ENCODE measurements at regions not wholly inside any gene's neighbourhood (a gene's known extent, or its start where the extent isn't known, plus 50 kb on each side); places are given as distances from the start of the nearest gene placed in this dataset.

DNA sequence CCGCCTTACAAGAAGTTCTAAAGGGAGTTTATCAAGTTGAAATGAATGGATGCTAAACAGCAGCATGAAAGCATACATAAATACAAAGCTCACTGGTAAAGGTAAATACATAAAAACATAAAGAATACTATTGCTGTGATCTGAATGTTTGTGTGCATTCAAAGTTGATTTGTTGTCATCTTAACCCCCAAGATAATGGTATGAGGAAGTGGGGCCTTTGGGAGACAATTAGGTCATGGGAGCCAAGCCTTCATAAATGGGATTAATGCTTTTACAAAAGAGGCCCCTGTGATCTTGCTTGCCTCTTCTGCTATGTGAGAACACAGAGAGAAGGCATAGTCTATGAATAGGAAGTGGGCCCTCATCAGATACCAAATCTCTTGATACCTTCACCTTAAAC lies 209.0 kb upstream of the SAMSN1 start (continued):
- TF ChIP-seq, protein P1, sequence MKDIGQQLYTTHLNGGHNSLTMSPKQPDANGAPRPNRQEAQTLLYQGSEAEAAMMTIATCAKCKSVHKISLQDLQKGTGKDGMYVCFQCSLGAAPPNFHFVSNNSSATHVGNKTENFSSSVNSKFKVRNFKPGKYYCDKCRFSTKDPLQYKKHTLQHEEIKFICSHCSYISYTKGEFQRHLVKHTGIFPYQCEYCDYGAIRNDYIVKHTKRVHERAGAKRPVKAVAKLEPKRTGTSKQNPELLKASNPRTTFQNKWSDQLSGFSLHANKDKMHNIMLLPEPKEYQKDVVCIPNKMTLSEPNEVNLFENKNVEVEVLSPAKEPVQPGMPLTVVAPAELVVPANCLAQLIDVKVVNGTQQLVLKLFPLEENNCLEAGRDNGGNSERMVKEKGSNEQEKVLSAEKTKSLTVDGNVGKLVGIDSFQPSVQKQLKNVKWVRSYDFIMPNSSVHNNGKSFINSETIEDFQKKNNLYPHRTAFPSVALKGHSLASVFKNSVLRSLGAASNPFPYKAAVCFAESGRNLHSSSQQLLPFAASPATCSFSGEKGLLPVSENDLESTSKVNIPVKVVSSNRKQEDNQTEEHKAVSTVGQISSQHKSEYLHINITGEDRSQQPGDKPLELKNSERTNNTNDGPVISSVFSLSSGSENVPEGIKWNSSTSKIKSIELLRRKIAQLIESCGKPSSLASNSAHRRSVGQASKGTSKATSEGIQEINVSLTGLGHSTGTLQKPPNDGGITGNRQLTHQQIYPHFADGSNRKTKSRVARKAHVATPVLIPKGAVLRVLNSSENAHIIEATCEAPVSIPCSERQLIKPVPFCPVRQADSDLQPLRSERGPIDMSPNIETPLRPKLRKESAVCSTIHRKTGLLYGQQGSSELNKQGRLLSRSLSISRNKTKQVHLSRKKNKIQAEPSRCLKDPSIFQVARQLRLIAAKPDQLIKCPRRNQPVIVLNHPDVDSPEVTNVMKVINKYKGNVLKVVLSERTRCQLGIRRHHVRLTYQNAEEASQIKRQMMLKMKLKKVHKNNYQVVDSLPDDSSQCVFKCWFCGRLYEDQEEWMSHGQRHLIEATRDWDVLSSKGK (CRISPR knock-in tag; IDR thresholded peaks at IDR 0.05): 0 out of 2 replicates have a peak, but pooled peaks have one; percentile 17
- TF ChIP-seq, protein P2, sequence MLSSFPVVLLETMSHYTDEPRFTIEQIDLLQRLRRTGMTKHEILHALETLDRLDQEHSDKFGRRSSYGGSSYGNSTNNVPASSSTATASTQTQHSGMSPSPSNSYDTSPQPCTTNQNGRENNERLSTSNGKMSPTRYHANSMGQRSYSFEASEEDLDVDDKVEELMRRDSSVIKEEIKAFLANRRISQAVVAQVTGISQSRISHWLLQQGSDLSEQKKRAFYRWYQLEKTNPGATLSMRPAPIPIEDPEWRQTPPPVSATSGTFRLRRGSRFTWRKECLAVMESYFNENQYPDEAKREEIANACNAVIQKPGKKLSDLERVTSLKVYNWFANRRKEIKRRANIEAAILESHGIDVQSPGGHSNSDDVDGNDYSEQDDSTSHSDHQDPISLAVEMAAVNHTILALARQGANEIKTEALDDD (IDR thresholded peaks at IDR 0.05): no peak
- TF ChIP-seq ZNF431 (CRISPR knock-in tag; IDR thresholded peaks at IDR 0.05) (no peak), ELF1 (tag; IDR thresholded peaks at IDR 0.05) (peak; percentile 40; the same call in 1 of the 2 replicates), MECOM (CRISPR knock-in tag; IDR thresholded peaks at IDR 0.05) (0 out of 2 replicates have a peak, but pooled peaks have one; percentile 39), SAFB (IDR thresholded peaks at IDR 0.05; ENCODE audit: borderline replicate concordance, low read depth, low read length) (no peak), POLR2A (conservative IDR thresholded peaks at IDR 0.05) (0 out of 2 replicates have a peak, but pooled peaks have one; percentile 39), HLTF (IDR thresholded peaks at IDR 0.05) (no peak), ASH1L (IDR thresholded peaks at IDR 0.05; ENCODE audit: borderline replicate concordance, low read depth, partially characterized antibody) (no peak), EP300 (IDR thresholded peaks at IDR 0.05; ENCODE audit: low read length) (peak; percentile 35; the same call in 1 of the 2 replicates), CREB1 (IDR thresholded peaks at IDR 0.05) (no peak), CREB1 (CRISPR knock-in tag; IDR thresholded peaks at IDR 0.05) (no peak), MAFK (IDR thresholded peaks at IDR 0.05; ENCODE audit: low read length) (0 out of 2 replicates have a peak, but pooled peaks have one; percentile 1), KLF16 (IDR thresholded peaks at IDR 0.05) (no peak)
- TF ChIP-seq, protein P3, sequence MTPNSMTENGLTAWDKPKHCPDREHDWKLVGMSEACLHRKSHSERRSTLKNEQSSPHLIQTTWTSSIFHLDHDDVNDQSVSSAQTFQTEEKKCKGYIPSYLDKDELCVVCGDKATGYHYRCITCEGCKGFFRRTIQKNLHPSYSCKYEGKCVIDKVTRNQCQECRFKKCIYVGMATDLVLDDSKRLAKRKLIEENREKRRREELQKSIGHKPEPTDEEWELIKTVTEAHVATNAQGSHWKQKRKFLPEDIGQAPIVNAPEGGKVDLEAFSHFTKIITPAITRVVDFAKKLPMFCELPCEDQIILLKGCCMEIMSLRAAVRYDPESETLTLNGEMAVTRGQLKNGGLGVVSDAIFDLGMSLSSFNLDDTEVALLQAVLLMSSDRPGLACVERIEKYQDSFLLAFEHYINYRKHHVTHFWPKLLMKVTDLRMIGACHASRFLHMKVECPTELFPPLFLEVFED (CRISPR knock-in tag; conservative IDR thresholded peaks at IDR 0.05): no peak
- TF ChIP-seq, protein P4, sequence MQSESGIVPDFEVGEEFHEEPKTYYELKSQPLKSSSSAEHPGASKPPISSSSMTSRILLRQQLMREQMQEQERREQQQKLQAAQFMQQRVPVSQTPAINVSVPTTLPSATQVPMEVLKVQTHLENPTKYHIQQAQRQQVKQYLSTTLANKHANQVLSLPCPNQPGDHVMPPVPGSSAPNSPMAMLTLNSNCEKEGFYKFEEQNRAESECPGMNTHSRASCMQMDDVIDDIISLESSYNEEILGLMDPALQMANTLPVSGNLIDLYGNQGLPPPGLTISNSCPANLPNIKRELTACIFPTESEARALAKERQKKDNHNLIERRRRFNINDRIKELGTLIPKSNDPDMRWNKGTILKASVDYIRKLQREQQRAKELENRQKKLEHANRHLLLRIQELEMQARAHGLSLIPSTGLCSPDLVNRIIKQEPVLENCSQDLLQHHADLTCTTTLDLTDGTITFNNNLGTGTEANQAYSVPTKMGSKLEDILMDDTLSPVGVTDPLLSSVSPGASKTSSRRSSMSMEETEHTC (IDR thresholded peaks at IDR 0.05): no peak

Measured in K562 (cell line).